ENCODE measurements at regions not wholly inside any gene's neighbourhood (a gene's known extent, or its start where the extent isn't known, plus 50 kb on each side); places are given as distances from the start of the nearest gene placed in this dataset.

GRCh38 chr3:76402926-76403325 is 617.6 kb upstream of the ZNF717 start:
- no peaks in the 10 kb centered on the region for H3K9me3 ChIP-seq
- no peaks in the 10 kb centered on the region for H3K9me2 ChIP-seq
- no peaks in the 10 kb centered on the region for H4K20me1 ChIP-seq (ENCODE audit: insufficient read depth)
- TF ChIP-seq FOXM1 (IDR thresholded peaks at IDR 0.05; ENCODE audit: low read depth) (no peak), RAD21 (IDR thresholded peaks at IDR 0.05; ENCODE audit: low read length) (no peak), RXRA (IDR thresholded peaks at IDR 0.05; ENCODE audit: borderline replicate concordance, low read depth) (no peak), RFX5 (IDR thresholded peaks at IDR 0.05; ENCODE audit: low read length) (no peak)
- H3K36me3 ChIP-seq (replicated peaks in 1 of 2; ENCODE audit: control insufficient read depth in 1 of 2, insufficient read depth in 2 of 2, low read length in 1 of 2) = no peaks in the 10 kb centered on the region
- H3K79me2 ChIP-seq (ENCODE audit: insufficient read depth) = no peaks in the 10 kb centered on the region
- ChIA-PET POLR2A (no interaction called here), CTCF (no interaction called here)
- no peaks in the 10 kb centered on the region; a peak in 1 of 4 replicates for H3K4me1 ChIP-seq (ENCODE audit: control insufficient read depth in 1 of 2, insufficient read depth in 2 of 2, low read depth in 1 of 2, low read length in 1 of 2)
- peaks cover 14% of the 10 kb centered on the region for H3F3A ChIP-seq (replicated peaks; ENCODE audit: insufficient read depth)
- 11% methylated on average over 2 of the region's 2 CpGs for WGBS (ENCODE audit: low lambda C conversion rate)
- H3K4me3 ChIP-seq (ENCODE audit: low read depth in 2 of 2, low read length in 1 of 2) = no peak overlapping the region
- H3K4me2 ChIP-seq = no peak overlapping the region
- no peak for DNase-seq
- H2AFZ ChIP-seq (ENCODE audit: low read depth) = no peak overlapping the region
- no peak overlapping the region for H3K9ac ChIP-seq
- H3K27ac ChIP-seq (ENCODE audit: low read depth in 2 of 2, low read length in 1 of 2) = peak overlapping the region in 1 of 2 experiments; percentile 53; a peak in 2 of 4 replicates
- no peaks in the 10 kb centered on the region for H3K27me3 ChIP-seq (ENCODE audit: insufficient read depth)

GRCh38 chr3:76403556-76403955 is 618.2 kb upstream of the ZNF717 start:
- ChIA-PET CTCF (interaction anchor here (1.0 to 1.4 kb wide), 2 partner anchors 150 to 166 kb away, joined by 3 to 4 read pairs; no protein-coding TSS in a partner anchor), POLR2A (no interaction called here)
- Histone ChIP-seq H3K79me2 (ENCODE audit: insufficient read depth) (no peaks in the 10 kb centered on the region), H3K4me2 (no peak overlapping the region), H3K36me3 (replicated peaks in 1 of 2; ENCODE audit: control insufficient read depth in 1 of 2, insufficient read depth in 2 of 2, low read length in 1 of 2) (no peaks in the 10 kb centered on the region), H2AFZ (ENCODE audit: low read depth) (no peak overlapping the region; the same call in 1 of the 2 replicates), H3K27me3 (ENCODE audit: insufficient read depth) (no peaks in the 10 kb centered on the region), H3K9me3 (no peaks in the 10 kb centered on the region), H3K9ac (no peak overlapping the region), H3K4me3 (ENCODE audit: low read depth in 2 of 2, low read length in 1 of 2) (no peak overlapping the region), H3K9me2 (no peaks in the 10 kb centered on the region), H4K20me1 (ENCODE audit: insufficient read depth) (no peaks in the 10 kb centered on the region), H3K4me1 (ENCODE audit: control insufficient read depth in 1 of 2, insufficient read depth in 2 of 2, low read depth in 1 of 2, low read length in 1 of 2) (no peaks in the 10 kb centered on the region; a peak in 1 of 4 replicates), H3K27ac (ENCODE audit: low read depth in 2 of 2, low read length in 1 of 2) (peak overlapping the region in 1 of 2 experiments; percentile 53; a peak in 3 of 4 replicates), H3F3A (replicated peaks; ENCODE audit: insufficient read depth) (peaks cover 14% of the 10 kb centered on the region)
- TF ChIP-seq MAX (IDR thresholded peaks at IDR 0.05; ENCODE audit: low read depth) = no peak
- TF ChIP-seq USF1 (IDR thresholded peaks at IDR 0.05; ENCODE audit: borderline replicate concordance, low read depth) = no peak
- no peak for DNase-seq
- 19% methylated on average over 2 of the region's 2 CpGs for WGBS (ENCODE audit: low lambda C conversion rate)

GRCh38 chr3:76405196-76405595 is 619.8 kb upstream of the ZNF717 start:
- peaks cover 14% of the 10 kb centered on the region for H3F3A ChIP-seq (replicated peaks; ENCODE audit: insufficient read depth)
- POLR2A ChIA-PET = no interaction called here
- DNase-seq = no peak

More at GRCh38 chr3:76405196-76405595, 619.8 kb upstream of the ZNF717 start:
- no peak overlapping the region for H3K9ac ChIP-seq
- no peaks in the 10 kb centered on the region for H3K4me1 ChIP-seq (ENCODE audit: control insufficient read depth in 1 of 2, insufficient read depth in 2 of 2, low read depth in 1 of 2, low read length in 1 of 2)
- no peaks in the 10 kb centered on the region for H3K9me3 ChIP-seq
- H3K79me2 ChIP-seq (ENCODE audit: insufficient read depth) = no peaks in the 10 kb centered on the region
- 0 out of 2 replicates have a peak, but pooled peaks have one; percentile 17 for TF ChIP-seq PBX3 (IDR thresholded peaks at IDR 0.05)
- TF ChIP-seq ELF1 (IDR thresholded peaks at IDR 0.05) = no peak
- no peaks in the 10 kb centered on the region for H3K27me3 ChIP-seq (ENCODE audit: insufficient read depth)
- WGBS (ENCODE audit: low lambda C conversion rate) = 62% methylated on average over 1 of the region's 1 CpG
- no peak overlapping the region for H2AFZ ChIP-seq (ENCODE audit: low read depth)
- H3K4me2 ChIP-seq = no peak overlapping the region
- no peak overlapping the region for H3K4me3 ChIP-seq (ENCODE audit: low read depth in 2 of 2, low read length in 1 of 2)
- no peaks in the 10 kb centered on the region for H3K36me3 ChIP-seq (replicated peaks in 1 of 2; ENCODE audit: control insufficient read depth in 1 of 2, insufficient read depth in 2 of 2, low read length in 1 of 2)
- CTCF ChIA-PET = interaction anchor here (1.4 kb wide), 1 partner anchor 165 kb away, joined by 4 read pairs; no protein-coding TSS in a partner anchor
- H3K27ac ChIP-seq (ENCODE audit: low read depth in 2 of 2, low read length in 1 of 2) = peak overlapping the region in 1 of 2 experiments; percentile 17; a peak in 1 of 4 replicates
- H4K20me1 ChIP-seq (ENCODE audit: insufficient read depth) = no peaks in the 10 kb centered on the region
- no peaks in the 10 kb centered on the region for H3K9me2 ChIP-seq
